ENCODE measurements at regions not wholly inside any gene's neighbourhood (a gene's known extent, or its start where the extent isn't known, plus 50 kb on each side); places are given as distances from the start of the nearest gene placed in this dataset.
"Not testable (repeated sequence)": the region's sequence is repeated elsewhere in the genome, so short reads cannot be mapped to it uniquely, and the experiment has no call there.

GRCh38 chr17:71780596-71780995 is 340.2 kb upstream of the SOX9 start:
- ChIA-PET POLR2A (no interaction called here), CTCF (no interaction called here)
- TF ChIP-seq CTCF (IDR thresholded peaks at IDR 0.05) (no peak), SIN3A (IDR thresholded peaks at IDR 0.05; ENCODE audit: borderline replicate concordance, insufficient read depth, low read depth, low read length) (no peak), TCF7L2 (IDR thresholded peaks at IDR 0.05; ENCODE audit: low read depth, low read length) (no peak), REST (IDR thresholded peaks at IDR 0.05; ENCODE audit: insufficient read depth in 1 of 2, low read depth in 2 of 2, low read length in 1 of 2) (no peak), POLR2AphosphoS5 (IDR thresholded peaks at IDR 0.05; ENCODE audit: low read depth, low read length) (no peak)
- intact Hi-C loops (cut with micrococcal nuclease; ENCODE audit: unreplicated experiment) = no loop called here
- H3K27me3 ChIP-seq (ENCODE audit: control insufficient read depth, insufficient read depth, low read length) = no peaks in the 10 kb centered on the region; the same call in 1 of the 2 replicates
- no peaks in the 10 kb centered on the region for H3K4me1 ChIP-seq (ENCODE audit: control insufficient read depth, insufficient read depth, low read length)
- DNase-seq (ENCODE audit: low read depth, low spot score) (no peak), ATAC-seq (no peak)
- BruUV-seq (replicated peaks) = no TSS peak
- H3K9me3 ChIP-seq (ENCODE audit: control insufficient read depth, insufficient read depth, low read depth, low read length) = no peaks in the 10 kb centered on the region
- no peak overlapping the region for H3K27ac ChIP-seq (ENCODE audit: low read length)
- in situ Hi-C loops (cut with HindIII; ENCODE audit: low pct_unique_long_range_greater_than_20kb, low sequenced_read_pairs) = no loop called here
- no peak overlapping the region for H3K4me3 ChIP-seq (ENCODE audit: low read depth in 2 of 2, low read length in 2 of 2)
- H3K36me3 ChIP-seq (ENCODE audit: control insufficient read depth, insufficient read depth, low read length) = no peaks in the 10 kb centered on the region

GRCh38 chr17:71782021-71782420 is 338.8 kb upstream of the SOX9 start:
- in situ Hi-C loops (cut with HindIII; ENCODE audit: low pct_unique_long_range_greater_than_20kb, low sequenced_read_pairs); ATAC-seq; H3K4me3 ChIP-seq (ENCODE audit: low read depth in 2 of 2, low read length in 2 of 2); H3K36me3 ChIP-seq (ENCODE audit: control insufficient read depth, insufficient read depth, low read length); H3K9me3 ChIP-seq (ENCODE audit: control insufficient read depth, insufficient read depth, low read depth, low read length); CTCF ChIA-PET; H3K27me3 ChIP-seq (ENCODE audit: control insufficient read depth, insufficient read depth, low read length); DNase-seq (ENCODE audit: low read depth, low spot score); intact Hi-C loops (cut with micrococcal nuclease; ENCODE audit: unreplicated experiment); H3K27ac ChIP-seq (ENCODE audit: low read length); H3K4me1 ChIP-seq (ENCODE audit: control insufficient read depth, insufficient read depth, low read length); BruUV-seq (replicated peaks): not testable (repeated sequence)
- POLR2A ChIA-PET = interaction anchor here (0.7 kb wide), 1 partner anchor 14 kb away, joined by 6 read pairs; no protein-coding TSS in a partner anchor

- Histone ChIP-seq H3K9me3 (ENCODE audit: control insufficient read depth, insufficient read depth, low read depth, low read length) (no peaks in the 10 kb centered on the region), H3K36me3 (ENCODE audit: control insufficient read depth, insufficient read depth, low read length) (no peaks in the 10 kb centered on the region), H3K4me3 (ENCODE audit: low read depth in 2 of 2, low read length in 2 of 2) (no peak overlapping the region), H3K4me1 (ENCODE audit: control insufficient read depth, insufficient read depth, low read length) (no peaks in the 10 kb centered on the region), H3K27me3 (ENCODE audit: control insufficient read depth, insufficient read depth, low read length) (peaks cover 3% of the 10 kb centered on the region; the same call in 1 of the 2 replicates), H3K27ac (ENCODE audit: low read length) (no peak overlapping the region)
- ATAC-seq = no peak
- ChIA-PET CTCF (no interaction called here), POLR2A (no interaction called here)
- no peak for DNase-seq (ENCODE audit: low read depth, low spot score)
- TF ChIP-seq SIN3A (IDR thresholded peaks at IDR 0.05; ENCODE audit: borderline replicate concordance, insufficient read depth, low read depth, low read length) = no peak
- TF ChIP-seq CTCF (IDR thresholded peaks at IDR 0.05) = no peak
- no peak for TF ChIP-seq REST (IDR thresholded peaks at IDR 0.05; ENCODE audit: insufficient read depth in 1 of 2, low read depth in 2 of 2, low read length in 1 of 2)
- no peak for TF ChIP-seq TCF7L2 (IDR thresholded peaks at IDR 0.05; ENCODE audit: low read depth, low read length)
- TF ChIP-seq POLR2AphosphoS5 (IDR thresholded peaks at IDR 0.05; ENCODE audit: low read depth, low read length) = no peak
- in situ Hi-C loops (cut with HindIII; ENCODE audit: low pct_unique_long_range_greater_than_20kb, low sequenced_read_pairs) = no loop called here
- intact Hi-C loops (cut with micrococcal nuclease; ENCODE audit: unreplicated experiment) = no loop called here
- BruUV-seq (replicated peaks) = no TSS peak
These were observed 330.0 kb upstream of the SOX9 start for GRCh38 chr17:71790791-71791190.

All from Panc1 (cell line).